Jurkat, Clone E6-1 (cell line): ENCODE measurements at regions not wholly inside any gene's neighbourhood (a gene's known extent, or its start where the extent isn't known, plus 50 kb on each side); places are given as distances from the start of the nearest gene placed in this dataset.

ENCODE experiments used
- DNase-seq: peaks from one replicate; pipeline ENCODE4 v3.0.0-alpha.2; 2011; ENCODE audit warnings: low read depth, low spot score
- H3K4me3 ChIP-seq: 2 replicates; pipeline ENCODE4 v1.5.1; 2011; ENCODE audit warnings: mild to moderate bottlenecking, low read length, control low read depth, moderate library complexity

DNA sequence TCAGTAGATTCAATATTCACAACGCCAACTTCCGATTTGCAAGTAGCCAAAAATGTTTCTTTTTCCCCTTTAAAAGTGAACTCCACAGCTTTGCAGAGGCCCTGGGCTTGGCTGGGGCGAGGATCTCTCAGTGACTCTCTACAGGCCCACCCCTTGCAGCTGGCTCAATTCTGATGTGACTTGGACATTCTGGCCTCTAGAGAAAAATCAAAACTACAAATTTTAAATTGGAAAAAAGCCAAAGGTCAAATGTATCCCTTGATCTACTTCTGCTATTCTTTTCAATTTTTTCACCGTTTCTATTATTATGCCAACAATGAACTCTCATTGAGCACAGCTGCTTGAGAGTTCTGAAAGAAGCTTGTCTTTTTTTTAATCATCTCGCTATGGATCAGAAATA lies 245.9 kb upstream of the HS3ST5 start:
- H3K4me3 ChIP-seq: no peak overlapping the region
- DNase-seq: no peak

GRCh38 chr6:114586298-114586697 lies 243.5 kb upstream of the HS3ST5 start:
- no peak for DNase-seq
- H3K4me3 ChIP-seq: no peak overlapping the region

DNA sequence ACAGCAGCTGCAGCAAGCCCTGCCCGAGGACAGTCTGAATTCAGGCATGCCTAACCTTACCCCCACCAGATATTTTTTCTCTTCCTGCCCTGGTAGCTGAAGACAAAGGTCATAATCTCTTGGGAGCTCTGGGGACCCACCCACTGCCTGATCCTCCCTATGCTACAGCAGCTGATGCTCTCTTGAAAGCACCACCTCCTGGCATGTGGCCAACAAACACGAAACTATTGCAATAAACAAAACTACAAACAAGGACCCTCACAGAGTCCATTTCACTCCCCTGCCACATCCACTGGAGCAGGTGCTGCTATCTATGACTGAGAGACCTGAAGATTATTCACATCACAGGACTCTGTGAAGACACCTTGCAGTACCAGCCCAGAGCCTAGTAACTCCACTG lies 238.5 kb upstream of the HS3ST5 start:
- no peak overlapping the region for H3K4me3 ChIP-seq
- no peak for DNase-seq

DNA sequence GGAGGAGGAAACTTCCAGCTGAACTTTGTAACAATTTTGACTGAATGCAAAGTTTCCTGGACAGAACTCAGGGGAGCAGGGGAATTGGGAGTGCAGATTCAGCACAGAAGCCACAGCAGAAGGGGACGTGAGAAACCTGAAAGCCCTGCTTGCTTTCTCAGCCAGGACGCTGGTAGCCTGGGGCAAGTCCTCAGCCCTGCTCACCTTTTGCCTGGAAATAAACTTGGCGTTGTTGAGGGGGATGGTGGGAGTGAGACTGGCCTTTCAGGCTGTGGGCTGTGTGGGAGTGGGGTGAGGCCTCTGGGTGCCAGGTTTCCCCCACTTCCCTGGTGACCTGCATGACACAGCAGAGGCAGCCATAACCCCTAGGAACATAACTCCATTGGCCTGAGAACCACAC lies 238.1 kb upstream of the HS3ST5 start:
- no peak overlapping the region for H3K4me3 ChIP-seq
- DNase-seq: no peak

GRCh38 chr6:114579486-114579885 lies 236.7 kb upstream of the HS3ST5 start:
- no peak for DNase-seq
- H3K4me3 ChIP-seq: no peak overlapping the region

- no peak for DNase-seq
- no peak overlapping the region for H3K4me3 ChIP-seq
These were observed 234.3 kb upstream of the HS3ST5 start for GRCh38 chr6:114577109-114577508.

- H3K4me3 ChIP-seq: no peak overlapping the region
- no peak for DNase-seq
These were observed 233.5 kb upstream of the HS3ST5 start for GRCh38 chr6:114576330-114576729.

DNA sequence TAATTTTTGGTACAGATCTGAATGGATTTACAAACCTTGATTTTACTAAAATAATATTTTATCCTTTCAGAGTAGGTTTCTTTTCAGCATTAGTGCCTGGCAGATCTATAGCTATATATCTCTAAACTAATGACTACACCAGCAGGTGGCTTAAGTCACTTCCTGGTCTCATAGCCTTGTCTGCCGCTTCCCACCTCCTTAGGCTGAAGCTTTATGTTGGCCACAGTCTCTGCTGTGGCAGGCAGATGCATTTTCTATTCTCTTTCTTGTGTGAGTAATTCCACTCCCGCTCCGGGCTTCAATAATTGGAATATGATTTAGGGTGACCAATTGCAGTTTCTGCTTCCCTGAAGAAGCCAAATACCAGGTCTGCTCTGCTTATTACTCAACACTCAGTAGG lies 226.8 kb upstream of the HS3ST5 start:
- DNase-seq: no peak
- no peak overlapping the region for H3K4me3 ChIP-seq

DNA sequence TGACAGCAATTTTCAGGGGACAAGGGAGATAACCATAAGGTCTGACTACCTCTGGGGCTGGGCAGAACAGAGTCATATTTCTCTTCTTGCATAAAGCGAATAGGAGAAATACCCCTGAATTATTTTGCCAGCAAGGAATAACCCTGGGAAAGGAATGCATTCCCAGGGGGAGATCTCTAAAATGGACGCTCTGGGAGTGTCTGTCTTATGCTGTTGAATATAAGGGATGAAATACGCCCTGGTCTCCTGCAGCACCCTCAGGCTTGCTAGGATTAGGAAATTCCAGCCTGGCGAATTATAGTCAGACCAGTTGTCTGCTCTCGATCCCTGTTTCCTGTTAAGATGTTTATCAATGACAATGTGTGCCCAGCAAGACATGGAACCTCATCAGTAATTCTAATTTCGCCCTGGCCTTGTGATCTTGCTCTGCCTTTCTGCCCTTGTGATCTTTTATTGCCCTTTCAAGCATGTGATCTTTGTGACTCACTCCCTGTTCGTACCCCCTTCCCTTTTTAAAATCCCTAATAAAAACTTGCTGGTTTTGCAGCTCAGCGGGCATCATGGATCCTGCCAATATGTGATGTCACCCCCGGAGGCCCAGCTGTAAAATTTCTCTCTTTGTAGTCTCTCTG lies 221.6 kb upstream of the HS3ST5 start:
- H3K4me3 ChIP-seq: no peak overlapping the region
- no peak for DNase-seq

DNA sequence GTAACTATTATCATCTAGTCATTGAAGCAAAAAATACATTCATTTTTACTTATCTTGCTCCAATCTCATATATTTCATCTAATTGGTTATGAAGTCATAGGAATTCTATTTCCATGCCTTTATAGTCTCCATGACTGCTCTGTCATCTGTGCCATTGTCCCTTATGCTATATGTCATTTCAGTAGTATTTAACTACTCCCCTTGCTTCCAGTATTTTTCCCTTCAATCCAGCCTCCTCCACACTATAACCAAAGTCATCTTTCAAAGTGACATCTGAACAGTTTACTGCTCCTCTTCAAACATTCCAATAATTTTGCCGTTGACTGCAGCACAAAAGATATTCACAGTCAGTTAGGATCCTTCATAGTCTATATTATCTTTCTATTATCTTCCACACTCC lies 216.6 kb upstream of the HS3ST5 start:
- no peak for DNase-seq
- H3K4me3 ChIP-seq: no peak overlapping the region

DNA sequence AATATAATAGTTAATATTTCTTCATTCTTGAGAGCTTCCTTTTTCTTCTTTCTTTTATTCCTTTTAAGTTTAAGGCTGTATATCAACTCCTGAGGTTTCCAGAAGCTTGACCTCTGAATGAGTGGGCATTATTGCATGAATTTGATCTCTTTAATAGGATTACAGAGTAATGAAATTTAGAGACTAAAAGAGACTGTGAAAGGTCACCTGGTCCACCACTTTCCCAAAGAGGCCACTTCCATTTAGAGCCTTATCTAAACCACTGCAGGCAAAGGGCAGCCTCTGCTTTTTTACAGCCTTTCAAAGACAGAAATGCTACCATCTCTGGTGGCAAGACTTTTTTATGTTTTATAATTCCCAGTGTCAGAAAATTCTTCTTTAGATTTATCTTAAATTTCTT lies 215.3 kb upstream of the HS3ST5 start:
- no peak overlapping the region for H3K4me3 ChIP-seq
- no peak for DNase-seq

DNA sequence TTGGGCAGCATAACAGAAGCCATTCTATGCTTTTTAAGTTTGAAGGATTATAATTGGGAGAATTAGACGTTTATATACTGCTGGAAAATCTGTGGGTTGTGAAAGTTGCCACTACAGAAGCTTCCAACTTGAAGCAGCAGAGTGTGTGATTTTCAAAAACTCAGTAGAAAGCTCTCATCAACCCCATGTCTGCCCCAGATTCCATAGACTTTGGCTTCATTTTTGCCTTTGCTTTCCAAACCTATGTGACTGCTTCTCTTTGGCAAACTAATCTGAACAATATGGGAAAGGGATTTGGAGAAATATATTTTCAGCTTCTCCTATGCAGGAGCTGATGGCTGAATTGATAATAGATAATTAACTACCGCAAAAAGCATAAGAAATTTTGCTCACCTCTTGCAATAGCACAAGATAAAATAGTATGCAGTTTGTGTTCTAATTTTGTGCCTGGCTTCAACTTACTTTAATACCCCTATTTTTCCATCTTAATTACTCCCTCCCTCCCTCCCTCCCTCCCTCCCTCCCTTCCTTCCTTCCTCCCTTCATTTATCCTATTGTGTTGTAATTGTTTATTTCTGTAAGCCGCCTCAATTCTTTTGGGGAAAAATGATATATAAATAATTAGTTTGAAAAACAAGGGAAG lies 214.1 kb upstream of the HS3ST5 start:
- DNase-seq: no peak
- H3K4me3 ChIP-seq: no peak overlapping the region

- no peak for DNase-seq
- no peak overlapping the region for H3K4me3 ChIP-seq
These were observed 207.5 kb upstream of the HS3ST5 start for GRCh38 chr6:114550316-114550715.

GRCh38 chr6:114543696-114544095 lies 200.9 kb upstream of the HS3ST5 start:
- no peak for DNase-seq
- H3K4me3 ChIP-seq: no peak overlapping the region

DNA sequence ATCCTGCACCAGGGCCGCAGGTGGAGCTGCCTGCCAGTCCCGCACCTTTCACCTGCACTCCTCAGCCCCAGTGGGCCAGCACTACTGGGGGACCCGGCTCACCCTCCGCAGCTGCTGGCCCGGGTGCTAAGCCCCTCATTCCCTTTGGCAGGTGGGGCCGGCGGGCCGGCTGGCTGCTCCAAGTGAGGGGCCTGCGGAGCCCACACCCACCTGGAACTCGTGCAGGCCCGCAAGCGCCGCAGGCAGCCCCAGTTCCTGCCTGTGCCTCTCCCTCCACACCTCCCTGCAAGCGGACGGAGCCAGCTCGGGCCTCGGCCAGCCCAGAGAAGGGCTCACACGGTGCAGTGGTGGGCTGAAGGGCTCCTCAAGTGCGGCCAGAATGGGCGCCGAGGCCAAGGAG lies 199.0 kb upstream of the HS3ST5 start:
- H3K4me3 ChIP-seq: no peak overlapping the region
- no peak for DNase-seq

- H3K4me3 ChIP-seq: no peak overlapping the region
- no peak for DNase-seq
These were observed 195.2 kb upstream of the HS3ST5 start for GRCh38 chr6:114537977-114538376.

- no peak for DNase-seq
- H3K4me3 ChIP-seq: no peak overlapping the region
These were observed 192.0 kb upstream of the HS3ST5 start for GRCh38 chr6:114534813-114535212.

GRCh38 chr6:114524081-114524480 lies 181.3 kb upstream of the HS3ST5 start:
- H3K4me3 ChIP-seq: no peak overlapping the region
- no peak for DNase-seq

GRCh38 chr6:114523508-114523907 lies 180.7 kb upstream of the HS3ST5 start:
- no peak for DNase-seq
- no peak overlapping the region for H3K4me3 ChIP-seq

- DNase-seq: no peak
- no peak overlapping the region for H3K4me3 ChIP-seq
These were observed 179.1 kb upstream of the HS3ST5 start for GRCh38 chr6:114521926-114522325.

DNA sequence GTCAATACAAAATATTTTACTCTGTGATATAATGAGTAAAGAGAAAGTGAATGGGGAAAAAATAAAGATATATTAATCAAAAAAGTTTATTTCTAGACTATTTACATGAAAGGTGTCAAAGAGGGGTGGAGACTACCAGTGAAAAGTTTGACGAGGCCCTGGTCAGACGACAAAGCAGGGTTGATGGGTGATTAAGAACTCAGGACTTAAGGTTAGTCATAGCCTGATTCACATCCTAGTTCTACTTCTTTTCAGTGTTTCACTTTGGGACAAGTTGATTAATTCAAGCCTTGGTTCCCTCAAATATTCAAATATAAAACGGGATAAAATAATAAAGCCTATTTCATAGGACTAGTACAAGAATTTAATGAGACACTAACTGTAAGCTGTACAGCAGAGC lies 178.2 kb upstream of the HS3ST5 start:
- no peak for DNase-seq
- H3K4me3 ChIP-seq: no peak overlapping the region
